Dermis microvascular lymphatic vessel endothelial cell (primary cell): ENCODE measurements at regions not wholly inside any gene's neighbourhood (a gene's known extent, or its start where the extent isn't known, plus 50 kb on each side); places are given as distances from the start of the nearest gene placed in this dataset.

Source experiments
- DNase-seq, 2 donors: peaks; one replicate each; pipeline versions ENCODE4 v3.0.0 to v3.0.0-alpha.2; 2010; ENCODE audit warnings: low read depth in 2 of 2

DNA sequence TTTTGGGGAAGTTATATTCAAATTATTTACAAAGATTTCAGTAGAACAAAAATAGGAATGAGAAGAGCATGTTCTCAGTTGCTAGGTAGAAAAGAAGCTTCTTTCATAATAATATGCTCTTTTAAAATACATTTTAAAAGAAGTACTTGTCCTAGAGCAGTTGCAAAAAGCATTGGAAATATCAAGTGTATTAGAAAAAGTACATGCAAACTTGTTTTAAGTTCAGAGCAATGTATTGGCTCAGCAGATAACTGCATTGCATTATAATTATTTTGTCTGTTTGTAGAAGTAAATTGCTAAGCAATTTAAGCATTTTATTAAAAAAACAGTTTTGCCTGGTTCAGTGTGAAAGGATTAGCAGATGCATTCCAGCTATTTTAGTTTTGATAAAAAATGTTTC is 806.4 kb downstream of the USP25 start:
- DNase-seq, result no peak

DNA sequence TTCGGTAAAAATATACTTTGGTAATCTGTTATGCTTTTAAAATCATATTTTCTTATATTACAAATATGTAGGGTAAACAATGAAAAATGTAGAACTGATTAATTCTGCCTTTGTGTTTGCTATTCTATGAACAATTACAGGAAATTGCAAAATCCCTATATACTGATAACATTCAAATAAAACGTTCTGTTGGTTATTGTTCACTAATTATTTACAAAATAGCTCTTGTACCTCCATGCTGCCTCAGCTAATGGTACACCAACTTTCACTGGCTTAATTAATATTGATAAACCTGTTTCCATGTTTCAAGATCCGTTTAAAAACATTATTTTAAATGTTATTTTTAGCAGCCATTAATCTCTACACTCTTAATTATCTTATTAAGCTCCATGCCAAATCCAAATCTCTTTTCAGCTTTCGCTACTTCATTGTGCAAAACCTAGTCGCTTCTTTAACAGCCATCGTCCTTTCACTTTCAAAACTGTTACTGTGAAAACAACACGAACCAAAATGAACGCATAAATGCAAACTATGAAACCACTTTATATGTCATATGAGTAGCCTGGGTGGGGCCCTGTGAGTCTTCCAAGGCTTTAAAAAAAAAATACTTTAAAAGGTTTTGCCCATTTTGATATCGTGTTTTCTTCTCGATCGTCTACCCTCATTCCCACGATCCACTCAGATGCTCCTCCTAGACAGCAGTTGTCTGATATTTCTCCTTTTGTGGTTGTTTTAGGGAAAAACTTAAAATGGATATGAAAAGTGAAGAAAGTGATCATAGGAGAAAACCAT is 807.1 kb downstream of the USP25 start:
- peak; percentile 47 to 58 for DNase-seq

DNA sequence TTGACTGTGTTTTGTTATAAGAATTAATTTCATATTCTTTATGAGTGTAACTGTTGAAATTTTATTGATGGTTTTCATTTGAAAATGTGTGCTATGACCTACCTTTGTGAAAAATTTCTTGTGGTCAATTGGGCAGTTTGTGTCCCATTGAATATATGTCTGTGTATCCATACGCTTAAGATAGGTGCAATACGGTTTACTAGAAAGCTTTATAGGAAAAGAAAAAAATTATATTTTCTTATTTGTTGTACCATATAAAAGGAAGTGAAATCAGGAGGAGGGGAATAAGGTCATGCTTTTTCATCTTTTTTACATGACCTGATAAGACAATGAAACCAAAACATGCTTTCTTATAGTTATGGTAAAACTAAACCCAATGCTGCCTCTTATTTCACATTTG is 807.7 kb downstream of the USP25 start:
- no peak for DNase-seq

DNA sequence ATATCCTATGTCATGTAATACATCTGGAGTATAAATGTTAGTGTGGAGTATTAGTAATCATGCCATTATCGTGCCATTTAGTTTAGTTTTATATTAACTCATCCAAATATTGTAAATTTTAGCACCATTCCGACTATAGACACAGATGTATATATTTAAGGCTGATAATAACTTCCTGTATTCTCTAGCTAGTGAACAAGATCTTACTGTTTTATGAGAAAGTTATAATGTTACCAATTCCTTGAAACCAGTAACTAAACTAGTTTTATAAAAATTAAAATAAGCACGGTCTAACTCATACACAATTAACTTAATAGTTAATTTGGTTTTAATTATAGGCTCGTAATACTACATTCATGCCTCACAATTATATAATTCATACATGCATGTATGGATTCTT is 808.6 kb downstream of the USP25 start:
- DNase-seq, result no peak

DNA sequence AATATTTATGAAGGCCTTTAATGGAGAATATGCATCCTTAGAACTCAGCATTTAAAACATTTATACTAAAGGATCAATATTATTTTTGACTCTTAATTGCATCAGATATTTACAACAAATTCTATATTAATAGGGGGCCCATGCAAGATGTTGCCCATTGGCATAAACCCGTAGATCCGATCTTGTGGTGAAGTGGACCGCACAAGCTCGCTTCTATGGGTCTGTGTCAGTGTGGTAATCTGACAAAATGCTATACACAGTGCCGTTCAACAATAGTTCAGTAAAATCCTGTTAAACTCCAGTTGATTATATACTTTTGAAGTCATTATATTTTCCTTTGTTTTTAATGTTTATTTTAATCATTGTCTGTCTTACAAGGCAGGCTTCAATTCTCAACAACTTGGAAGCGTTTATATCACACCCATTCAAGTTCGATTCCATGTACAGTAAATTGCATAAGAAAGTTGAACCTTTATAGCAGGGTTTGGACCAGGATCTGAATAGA is 809.2 kb downstream of the USP25 start:
- no peak for DNase-seq

DNA sequence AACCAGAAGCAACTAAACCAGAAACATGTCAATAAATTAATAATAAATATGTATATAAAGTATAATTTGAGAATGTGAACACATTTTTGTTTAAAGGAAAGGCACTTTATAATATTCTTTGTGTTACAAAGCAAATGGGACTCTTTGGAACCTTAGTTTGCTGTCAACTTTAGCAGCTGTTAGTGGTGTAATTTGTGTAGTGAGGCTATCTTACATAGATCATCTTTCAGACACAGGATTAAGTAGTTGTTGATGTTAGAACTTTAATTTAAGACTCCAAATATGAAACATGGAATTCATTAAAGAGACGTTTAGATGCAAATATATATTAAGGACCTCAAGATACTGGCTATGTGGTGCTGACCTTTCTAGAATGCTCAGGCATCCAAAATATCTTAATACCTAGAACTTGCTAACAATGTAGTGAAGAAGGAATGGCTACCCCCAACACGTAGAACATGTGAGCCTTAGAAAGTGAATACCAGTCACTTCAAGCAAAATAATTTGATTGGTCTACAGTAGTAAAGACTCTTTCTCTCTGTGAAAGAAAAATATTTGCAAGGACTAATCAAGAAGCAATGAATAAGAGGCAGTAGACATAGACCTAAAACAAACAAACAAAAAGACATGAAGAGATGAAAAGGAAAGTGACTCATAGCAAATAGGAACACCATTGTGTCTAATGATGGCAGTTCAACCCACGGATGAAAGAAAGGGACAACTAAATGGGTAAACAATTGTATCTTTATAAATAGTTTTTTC is 811.4 kb downstream of the USP25 start:
- DNase-seq, result peak in 1 of 2 donors; percentile 48

DNA sequence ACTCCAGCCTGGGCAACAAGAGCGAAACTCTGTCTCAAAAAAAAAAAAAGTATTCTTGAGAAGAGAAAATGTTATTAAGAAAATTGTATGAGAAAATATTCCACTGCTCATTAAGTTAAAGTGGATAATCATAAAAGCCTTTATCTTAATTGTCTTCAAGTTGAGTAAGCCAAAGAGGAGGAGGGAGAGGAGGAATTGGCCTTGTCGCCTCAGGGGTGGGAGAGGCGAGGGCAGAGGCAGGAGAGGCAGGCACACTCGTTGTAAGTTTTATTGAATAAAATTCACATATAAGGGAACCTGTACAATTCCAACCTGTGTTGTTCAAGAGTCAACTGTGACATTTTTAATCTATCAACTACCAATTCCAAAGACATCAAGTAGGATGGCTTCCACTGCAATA is 820.3 kb downstream of the USP25 start:
- no peak for DNase-seq

DNA sequence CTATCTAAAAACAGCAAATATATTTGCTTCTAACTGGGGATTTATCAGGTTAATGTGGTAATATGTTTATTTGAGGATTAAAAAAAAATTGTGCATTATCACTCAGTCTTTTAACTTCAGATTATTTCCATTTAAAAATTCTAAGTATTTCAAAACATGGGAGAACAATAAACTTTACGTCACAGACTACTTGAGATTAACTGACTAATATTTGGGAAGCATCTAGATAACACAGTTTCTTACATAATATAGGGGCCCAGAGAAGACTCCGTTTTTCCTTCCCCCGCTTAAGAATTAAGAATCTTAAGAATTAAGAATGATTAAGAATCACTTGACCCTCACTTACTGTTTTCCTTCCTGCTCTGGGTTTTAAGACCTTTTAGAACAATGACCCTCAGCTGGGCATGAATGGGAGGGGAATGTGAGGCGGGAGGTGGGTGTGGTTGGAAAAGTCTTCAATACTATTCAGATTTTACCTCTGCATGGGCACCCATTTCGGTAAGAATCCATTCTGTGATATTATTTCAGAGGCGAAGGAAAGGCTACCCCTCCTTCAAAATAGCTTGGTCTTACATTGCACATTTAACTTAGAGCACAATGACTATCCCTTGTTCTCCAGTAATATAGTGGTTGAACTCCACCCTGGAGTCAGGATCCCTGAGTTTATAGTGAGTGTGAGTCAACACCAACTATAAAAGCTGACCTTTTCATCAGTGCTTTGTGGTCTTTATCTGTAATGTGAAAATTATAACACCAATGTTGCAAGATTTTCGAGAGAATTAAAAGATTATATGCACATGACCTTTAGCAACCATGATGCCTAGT is 821.3 kb downstream of the USP25 start:
- DNase-seq, result peak in 1 of 2 donors; percentile 32

DNA sequence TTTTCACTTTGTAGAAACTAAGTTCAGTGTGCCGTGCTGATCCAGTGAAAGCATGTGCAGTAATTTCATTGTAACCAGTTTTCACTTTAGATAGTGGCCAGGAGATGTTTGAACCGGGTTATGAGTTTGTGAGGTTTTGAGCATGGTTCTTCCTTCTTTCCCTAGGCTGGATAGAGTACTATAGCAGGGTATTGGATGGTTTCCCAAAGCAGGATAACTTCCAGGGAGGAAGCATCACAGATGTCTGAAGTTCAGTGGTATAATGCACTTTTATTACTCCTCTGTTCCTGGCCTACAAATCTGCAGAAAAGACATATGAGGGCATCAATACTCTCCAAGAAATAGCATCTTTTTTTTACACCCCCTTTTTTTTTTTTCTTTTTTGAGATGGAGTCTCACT is 823.1 kb downstream of the USP25 start:
- DNase-seq, result no peak

DNA sequence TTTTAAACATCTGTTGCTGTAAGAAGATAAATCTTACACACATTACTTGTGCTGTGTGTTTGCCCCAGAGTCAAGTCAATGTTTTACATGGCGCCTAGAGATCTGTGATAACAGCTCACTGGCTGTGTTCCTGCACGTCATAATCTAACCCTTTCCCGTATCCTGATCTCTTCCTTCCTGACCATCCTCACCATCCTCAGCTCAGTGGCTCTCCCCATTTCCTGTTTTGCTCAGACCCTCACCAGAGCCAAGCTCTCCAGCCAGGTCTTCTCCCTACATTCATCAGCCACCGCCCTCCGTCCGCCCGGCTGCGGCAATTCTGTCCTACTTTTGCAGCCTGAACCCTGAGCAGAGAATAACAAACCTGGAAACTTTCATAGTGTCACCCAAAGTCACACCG is 824.7 kb downstream of the USP25 start:
- peak; percentile 90 to 95 for DNase-seq

DNA sequence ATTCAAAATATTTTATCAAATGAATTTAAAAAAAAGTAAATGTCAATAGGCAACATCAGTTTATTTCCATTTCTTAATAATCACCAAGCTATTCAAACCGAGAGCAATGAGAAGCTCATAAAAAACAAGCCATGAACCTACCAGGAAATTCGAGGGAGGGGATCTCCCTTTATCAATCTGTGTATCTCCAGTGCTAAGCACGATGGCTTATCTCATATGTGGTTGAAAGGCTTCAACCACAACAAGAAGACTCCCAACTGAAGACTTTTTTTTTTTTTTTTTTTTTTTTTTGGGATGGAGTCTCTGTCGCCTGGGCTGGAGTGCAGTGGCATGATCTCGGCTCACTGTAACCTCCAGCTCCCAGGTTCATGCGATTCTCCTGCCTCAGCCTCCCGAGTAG is 833.3 kb downstream of the USP25 start:
- DNase-seq, result no peak

DNA sequence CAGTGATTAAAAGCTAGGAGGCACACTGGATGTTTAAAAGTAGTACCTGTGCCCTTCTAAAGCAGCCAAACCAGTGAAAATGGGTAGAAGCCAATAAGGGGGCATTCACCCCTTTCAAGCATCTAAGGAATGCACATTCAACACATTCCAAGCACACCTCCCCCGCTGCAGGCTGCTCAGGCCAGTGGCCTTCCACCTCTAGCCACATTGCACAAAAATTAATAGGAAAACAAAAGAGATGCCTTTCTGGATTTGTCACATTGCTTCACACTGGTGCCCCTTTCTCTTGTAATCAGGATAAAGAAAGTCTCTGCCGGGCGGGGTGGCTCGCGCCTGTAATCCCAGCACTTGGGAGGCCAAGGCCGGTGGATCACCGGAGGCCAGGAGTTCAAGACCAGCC is 834.0 kb downstream of the USP25 start:
- DNase-seq, result peak; percentile 60 to 68

DNA sequence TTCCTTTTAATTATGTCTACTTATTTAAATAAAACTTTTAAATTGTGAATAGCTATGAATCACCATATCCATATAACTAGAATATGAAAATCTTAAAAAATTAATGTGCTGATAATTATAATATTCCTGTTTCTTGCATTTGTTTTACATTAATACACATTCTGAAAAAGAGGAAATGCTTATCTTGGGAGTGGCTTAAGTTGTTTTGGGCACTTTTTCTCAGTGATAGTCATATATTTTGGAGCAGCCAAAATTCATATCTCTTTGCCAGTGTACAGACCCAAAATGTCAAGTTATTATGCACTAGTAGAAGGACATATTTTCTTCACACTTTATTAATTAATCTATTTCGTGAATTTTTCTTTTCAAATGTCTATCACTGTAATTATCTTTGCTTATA is 838.5 kb downstream of the USP25 start:
- no peak for DNase-seq

DNA sequence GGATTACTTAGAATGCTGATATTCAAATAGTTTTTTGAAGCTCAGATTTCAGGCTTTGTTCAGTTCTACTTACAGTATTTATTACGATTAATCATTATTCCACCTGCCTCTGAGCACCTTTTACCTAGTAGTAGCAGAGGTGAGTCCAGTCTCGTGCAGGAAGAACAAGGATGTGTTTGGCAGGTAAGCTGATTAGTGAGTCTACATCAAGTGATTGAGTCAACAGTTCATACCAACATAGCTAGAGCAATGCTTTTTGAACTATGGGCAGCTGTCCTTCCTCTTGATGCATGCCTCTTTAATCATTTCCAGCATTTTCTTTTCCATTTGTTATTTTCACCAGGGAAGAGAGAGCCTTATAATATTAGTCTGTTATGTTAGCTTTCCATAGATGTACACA is 838.9 kb downstream of the USP25 start:
- DNase-seq, result no peak

DNA sequence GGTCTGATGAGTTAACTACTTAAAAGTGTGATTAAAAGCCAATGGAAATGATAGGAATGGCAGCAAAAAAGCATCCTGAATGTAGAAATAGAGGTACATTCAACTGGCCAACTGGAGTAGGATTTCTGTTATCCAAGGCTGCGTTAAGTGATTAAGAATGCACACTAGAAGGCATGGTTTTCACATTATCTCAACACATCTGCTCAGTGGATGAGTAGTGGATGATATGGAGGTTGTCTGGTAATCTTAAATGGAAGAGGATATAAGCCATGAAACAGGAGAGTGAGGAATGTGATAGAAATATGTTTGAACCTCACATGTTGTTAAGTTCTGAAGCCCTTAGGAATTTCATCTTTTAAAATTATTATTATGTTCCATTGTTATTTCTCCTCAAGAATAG is 839.9 kb downstream of the USP25 start:
- DNase-seq, result no peak

DNA sequence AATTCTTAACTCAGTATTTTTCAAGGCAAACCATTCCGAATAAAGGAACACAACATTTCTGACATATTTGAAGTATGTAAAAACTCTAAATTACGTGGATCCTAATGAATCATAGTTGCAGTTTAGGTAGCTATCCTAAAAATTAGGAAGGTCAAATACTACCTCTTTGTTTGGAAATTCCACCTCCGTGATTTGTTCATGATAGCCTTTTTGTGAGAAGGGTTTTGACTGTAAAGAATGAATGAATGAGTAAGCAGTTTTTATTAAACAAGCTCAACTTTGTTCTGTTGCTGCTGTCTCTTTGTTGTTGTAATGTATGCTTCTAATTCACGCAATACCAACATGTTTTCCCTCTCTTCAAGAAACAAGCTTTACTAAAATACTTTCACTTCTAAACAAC is 840.4 kb downstream of the USP25 start:
- no peak for DNase-seq

DNA sequence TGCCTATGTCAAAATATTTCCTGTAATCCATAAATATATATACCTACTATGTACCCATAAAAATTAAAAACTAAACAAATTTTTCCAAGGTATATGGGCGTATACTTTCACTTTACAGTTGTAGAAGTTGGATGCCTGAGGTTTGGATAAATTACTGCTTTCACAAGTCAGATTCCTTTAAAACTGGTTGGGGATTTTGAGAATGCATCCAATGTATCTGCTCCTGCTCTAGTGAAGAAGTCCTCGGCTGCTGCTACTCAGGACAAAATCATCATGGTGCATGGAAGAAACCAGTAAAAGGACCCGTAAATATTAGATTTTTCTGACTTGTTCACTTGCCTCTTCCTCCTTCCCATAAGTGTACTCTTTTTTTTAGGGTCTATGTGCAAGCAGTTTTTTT is 841.1 kb downstream of the USP25 start:
- no peak for DNase-seq

DNA sequence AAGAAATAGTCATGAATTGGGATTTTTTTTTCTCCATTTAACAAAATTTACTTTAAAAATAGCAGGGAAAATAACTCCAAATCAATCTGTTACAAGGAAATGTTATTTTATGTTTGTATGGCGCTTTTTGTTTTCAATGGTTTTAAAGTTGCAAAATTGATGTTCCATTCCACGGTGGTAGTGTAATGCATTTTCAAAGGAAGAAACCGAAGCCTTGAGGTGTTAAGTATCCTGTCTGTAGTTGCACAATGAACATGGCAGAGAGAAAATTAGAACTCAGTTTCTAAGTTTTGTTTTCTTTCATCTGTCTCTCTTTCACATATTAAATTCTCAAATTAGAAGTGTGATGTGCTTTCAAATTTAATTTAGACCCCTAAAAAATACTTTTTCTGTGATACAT is 841.8 kb downstream of the USP25 start:
- DNase-seq, result no peak

DNA sequence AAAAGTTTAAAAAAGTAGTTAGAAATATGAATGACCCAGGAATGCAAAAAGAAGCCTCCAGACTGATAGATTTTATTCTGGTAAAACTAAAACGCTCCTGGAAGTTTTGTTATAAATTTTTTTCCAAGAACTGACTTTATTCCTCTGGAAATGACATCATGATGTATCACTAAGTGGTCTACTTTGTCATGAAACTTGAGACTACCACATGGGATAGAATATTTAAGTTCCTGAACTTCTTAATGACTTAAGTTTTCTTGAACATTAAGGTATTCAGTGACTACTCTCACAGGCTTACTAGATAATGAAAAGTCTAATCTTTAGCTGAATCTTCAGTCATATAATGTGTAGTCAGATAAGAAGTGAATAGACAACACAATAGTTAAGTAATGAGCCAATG is 842.2 kb downstream of the USP25 start:
- no peak for DNase-seq

DNA sequence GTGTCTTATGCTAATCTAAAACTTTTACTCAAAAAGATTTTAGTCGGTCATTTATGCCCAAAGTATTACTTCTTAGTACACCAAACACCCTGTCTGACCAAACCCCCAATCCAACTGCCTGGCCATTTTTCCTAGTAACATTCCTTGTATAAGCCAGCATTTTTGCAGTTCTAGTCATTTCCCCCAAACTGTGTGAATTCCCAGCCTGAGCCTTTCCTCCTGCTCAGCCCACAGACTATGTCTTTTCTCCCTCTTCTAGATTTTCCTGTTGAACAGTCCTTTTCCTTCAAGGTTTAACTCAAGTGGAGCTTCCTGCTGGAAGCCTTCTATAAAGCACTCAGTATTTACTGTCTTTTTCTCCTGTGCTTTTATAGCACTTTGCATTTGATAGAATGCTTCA is 843.8 kb downstream of the USP25 start:
- peak in 1 of 2 donors; percentile 75 for DNase-seq

DNA sequence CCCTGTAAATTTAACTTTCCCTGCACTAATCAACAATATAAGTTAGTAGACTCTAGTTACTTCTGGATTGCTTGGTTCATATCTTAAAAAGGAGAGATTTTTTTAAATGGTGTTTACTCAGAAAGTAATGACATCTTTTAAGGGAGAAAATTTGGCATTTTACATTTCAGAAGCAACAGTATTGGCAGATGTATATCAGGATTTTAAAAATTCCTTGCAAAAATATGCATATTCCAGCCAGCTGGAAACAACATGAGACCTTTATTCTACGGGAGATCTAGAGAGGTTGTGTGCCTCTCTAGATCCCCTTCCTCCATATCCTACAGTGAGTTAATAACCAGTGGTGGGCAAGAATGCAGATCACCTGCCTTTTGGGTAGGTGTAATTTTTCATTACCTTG is 848.2 kb downstream of the USP25 start:
- no peak for DNase-seq

DNA sequence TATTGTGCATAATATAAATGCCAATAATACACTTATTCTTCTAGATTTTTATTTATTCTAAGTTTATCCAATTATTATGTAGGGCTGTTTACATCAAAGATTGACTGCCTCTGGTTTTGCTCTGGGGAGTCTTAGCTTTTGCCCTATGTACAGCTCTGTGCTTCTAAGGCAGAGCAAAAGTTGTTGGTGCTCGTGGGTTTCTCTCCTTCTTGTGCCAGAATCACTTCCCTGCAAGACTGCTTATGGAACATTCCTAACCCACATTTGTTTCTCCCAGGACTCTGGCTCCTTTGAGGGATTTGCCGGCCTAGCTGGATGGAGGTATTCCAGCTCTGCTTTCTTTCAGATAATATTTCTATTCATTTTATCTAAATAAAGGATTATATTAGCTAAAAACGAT is 849.1 kb downstream of the USP25 start:
- no peak for DNase-seq
